ENCODE measurements at regions not wholly inside any gene's neighbourhood (a gene's known extent, or its start where the extent isn't known, plus 50 kb on each side); places are given as distances from the start of the nearest gene placed in this dataset.

- TF ChIP-seq CREB1 (IDR thresholded peaks at IDR 0.05) = no peak
- TF ChIP-seq RAD21 (IDR thresholded peaks at IDR 0.05 in 1 of 2, conservative IDR thresholded peaks at IDR 0.05 in 1 of 2; ENCODE audit: low read depth in 2 of 2, low read length in 2 of 2) = no peak
Measured at GRCh38 chr6:148044921-148045320, 297.7 kb upstream of the SASH1 start (continued).

All from H1 (cell line).